GM19467 (cell line): ENCODE measurements at regions not wholly inside any gene's neighbourhood (a gene's known extent, or its start where the extent isn't known, plus 50 kb on each side); places are given as distances from the start of the nearest gene placed in this dataset.

ENCODE experiments used
- ATAC-seq: cut with Tn5 transposase; IDR thresholded peaks from one replicate; pipeline ENCODE4 v1.9.1; 2021; ENCODE audit warnings: mild to moderate bottlenecking, moderate library complexity; ENCODE audit not compliant: unreplicated experiment

DNA sequence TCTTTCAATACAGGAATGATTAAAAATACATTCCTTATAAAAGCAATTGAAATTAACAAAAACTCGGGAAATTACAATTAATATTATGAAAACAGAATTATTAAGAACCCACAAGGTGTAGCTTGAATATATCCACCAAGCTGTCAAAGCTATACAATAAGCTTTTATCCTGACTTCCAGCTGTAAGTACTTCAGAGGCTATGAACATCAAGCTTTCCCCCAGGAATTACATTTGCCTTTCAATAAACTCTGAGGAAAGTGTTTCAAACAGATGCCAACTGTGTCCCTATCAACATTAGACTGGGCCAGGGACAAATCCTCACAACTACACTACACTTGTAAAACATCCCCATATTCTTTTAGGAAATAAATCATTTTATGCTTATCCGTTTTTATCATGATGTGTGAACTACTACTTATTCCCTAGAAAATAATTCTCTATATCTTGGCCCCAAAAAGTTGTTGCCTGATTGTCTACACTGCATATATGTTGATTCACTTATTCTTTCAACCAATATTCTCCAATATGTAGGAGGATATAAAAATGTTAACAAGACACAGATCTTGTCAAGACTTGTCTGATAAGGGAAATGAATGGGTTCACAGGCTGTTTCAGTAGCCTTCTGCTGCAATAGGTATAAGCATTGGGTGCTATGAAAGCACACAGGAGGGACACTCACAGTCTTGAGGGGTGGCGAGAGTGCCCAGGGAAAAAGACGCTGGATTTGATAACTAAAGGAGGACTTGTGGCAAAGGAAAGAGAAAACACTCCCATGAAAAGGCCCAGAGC lies 494.1 kb downstream of the CENPC start:
- no peak for ATAC-seq

- no peak for ATAC-seq
Measured at GRCh38 chr4:67049446-67049845, 495.9 kb downstream of the CENPC start.

GRCh38 chr4:67048530-67048929 lies 496.8 kb downstream of the CENPC start:
- ATAC-seq, result no peak

DNA sequence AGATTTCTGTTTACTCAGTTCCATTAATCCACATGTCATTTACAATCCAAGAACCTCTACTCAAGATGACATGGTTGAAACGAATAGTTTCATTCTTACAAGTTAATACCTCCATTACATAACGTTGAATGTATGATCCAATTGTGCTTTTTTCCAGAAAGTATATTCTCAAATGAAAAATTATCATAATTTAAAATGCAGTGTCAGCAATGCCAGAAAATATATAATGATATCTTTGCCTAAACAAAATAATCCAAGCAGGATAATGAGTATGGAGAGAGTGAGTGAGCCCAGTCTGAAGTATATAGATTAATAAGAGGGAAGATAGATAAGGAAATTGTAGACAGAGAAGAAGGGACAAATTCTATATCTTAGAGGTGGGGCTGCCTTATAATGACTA lies 505.0 kb downstream of the CENPC start:
- no peak for ATAC-seq

GRCh38 chr4:67038228-67038566 lies 507.1 kb downstream of the CENPC start:
- no peak for ATAC-seq

DNA sequence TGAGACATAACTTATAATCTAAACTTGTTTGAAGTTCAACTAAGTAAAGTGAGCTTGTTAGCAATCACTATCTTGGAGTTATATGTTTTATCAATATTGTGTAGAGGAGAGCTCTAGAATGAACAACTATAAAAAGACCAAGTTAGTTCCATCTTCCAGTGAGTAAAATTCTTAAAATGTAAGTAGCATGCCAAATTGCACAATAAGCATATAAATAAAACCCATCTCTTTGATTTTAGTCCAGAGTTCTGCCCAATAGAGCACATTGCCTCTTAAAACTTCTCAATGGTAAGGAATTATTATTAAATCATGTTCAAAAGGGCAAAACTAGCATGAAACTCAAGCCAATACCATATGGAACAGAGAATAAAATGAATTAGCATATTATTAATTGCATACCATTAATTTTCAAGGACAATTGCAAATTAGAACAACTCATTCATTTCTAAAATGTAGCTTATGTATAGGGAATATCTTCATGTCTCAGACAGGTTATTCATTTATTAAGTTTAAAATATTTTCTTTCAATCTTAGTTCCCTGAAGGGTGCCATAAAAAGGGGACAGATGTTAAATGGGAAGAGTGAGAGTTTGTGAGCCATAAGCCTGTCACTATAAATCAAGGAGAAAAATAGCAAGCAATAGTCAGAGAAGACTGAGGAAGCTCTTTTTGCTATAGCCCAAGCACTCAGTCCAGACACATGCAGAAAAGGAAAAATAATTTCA lies 507.6 kb downstream of the CENPC start:
- no peak for ATAC-seq

GRCh38 chr4:67036791-67037190 lies 508.5 kb downstream of the CENPC start:
- no peak for ATAC-seq

DNA sequence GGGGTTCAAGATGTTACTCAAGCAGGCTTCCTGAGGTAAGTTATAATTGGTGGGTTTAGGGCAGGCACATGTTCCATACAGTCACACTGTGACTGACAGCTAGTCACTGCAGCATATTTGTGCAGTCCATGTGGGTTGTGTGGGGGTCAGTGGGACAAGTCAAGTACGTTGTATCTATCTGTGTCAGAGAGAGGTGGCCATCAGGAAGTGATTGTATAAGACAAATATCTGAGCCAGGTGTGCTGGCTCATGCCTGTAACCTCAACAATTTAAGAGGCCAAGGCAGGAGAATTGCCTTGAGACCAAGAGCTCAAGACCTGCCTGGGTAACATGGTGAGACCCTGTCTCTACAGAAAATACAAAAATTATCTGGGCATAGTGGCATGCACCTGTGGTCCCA lies 509.3 kb downstream of the CENPC start:
- ATAC-seq, result no peak

DNA sequence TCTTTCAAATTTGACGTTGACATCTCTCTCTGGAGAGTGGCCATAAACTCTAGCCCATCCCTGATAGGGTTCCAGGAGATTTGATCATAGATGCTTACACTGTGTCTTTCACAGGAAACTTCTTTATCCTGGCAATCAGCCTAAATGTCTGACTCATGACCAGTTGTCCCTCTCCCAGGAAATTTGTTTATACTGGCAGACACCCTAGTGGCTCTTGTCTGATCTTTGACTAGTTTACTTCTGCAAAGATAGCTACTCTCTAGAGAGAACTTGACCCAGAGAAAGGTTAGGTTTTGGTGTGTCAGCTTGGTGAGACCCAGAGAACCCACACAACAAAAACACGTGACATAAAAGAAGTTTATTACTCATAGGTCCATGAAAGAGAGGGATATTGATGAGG lies 509.8 kb downstream of the CENPC start:
- no peak for ATAC-seq

DNA sequence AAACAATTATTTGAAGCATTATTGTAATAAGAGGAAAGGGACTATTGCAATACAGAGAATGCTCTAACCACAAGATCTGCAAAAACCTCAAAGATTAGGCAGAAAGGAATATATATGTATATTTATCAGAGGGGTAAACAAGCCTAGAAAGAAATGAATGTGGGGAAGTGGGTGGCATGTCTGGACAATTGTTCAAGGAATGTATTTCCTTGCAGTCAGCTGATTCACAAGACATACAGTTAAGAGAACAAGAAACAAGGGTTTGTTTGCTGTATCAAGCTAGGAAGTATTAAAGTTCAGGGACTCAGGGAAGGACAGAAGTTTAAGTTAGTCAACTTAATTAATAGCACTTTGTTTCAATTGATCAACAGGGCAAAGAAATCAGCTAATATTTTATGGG lies 514.7 kb downstream of the CENPC start:
- no peak for ATAC-seq

GRCh38 chr4:67020438-67020797 lies 524.9 kb downstream of the CENPC start:
- no peak for ATAC-seq

GRCh38 chr4:67019686-67020437 lies 525.4 kb downstream of the CENPC start:
- no peak for ATAC-seq

DNA sequence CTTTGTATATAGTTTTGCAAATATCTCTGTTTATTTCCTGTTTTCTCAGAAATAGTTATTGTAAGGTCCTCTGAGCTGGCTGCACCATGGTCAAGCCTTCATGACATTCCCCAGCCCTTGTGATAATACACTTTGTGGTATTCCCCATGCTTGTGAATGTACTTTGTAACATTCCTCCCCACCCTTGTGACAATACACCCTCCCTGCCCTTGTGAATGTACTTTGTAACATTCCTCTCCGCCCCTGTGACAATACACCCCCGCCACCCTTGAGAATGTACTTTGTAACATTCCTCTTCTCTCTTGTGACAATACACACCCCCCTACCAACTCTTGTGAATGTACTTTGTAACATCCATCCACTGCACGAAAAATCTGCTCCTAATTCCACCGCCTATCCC lies 530.7 kb downstream of the CENPC start:
- ATAC-seq, result no peak

- no peak for ATAC-seq
Measured at GRCh38 chr4:67006791-67007190, 538.5 kb downstream of the CENPC start.

DNA sequence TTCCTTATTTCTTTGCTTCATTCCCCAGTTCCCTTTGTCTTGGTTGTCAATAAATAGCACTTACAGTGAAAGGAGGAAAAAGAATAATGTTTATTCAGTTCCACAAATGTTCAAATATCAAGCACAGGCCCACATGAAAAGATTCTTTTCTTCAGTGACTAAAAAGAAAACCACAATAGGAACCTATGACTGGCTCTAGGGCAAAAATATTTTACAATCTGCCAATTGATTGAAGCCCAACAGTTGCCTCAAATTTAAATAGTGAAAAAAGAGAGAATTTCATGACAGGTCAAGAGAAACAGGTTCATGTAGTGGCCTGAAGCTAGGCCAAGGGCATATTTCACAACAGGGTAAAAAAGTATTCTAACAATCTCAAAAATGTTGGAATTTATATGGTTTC lies 553.8 kb downstream of the CENPC start:
- ATAC-seq, result no peak

DNA sequence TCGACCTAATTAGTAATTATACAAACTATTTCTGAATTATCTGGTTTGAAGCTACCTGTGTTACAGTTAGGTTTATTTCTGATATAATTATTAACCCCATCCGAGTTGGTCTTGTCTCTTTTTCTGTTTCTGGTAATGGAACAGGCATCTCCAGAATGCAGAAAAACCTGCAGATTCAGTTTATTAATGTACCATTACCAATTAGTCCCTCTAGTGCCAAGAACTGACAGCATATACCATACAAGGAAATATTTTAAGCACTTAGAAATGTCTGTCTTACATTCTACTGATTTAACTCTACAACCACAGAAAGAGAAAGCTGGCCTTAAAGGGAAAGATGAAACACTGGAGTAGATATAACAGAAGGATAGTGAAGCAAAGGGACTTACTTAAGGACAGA lies 570.6 kb downstream of the CENPC start:
- ATAC-seq, result no peak

DNA sequence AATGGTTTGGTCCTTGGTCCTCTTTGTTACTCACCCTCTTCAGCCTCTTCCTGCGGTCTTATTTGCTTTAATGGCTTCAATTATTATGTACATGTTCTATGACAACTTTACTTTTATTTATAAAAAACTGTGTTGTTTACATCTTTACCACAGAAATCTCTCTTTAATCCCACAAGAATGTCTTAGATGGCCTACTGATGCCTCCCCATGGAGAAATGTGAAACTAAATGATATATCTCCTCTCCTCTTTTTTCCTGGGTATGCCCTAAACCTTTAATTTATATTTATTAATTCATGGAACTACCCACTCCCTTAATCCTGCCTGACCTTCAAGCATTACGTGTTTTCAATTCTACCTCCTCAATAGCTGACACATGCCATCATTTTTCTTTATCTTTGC lies 573.2 kb downstream of the CENPC start:
- ATAC-seq, result no peak

DNA sequence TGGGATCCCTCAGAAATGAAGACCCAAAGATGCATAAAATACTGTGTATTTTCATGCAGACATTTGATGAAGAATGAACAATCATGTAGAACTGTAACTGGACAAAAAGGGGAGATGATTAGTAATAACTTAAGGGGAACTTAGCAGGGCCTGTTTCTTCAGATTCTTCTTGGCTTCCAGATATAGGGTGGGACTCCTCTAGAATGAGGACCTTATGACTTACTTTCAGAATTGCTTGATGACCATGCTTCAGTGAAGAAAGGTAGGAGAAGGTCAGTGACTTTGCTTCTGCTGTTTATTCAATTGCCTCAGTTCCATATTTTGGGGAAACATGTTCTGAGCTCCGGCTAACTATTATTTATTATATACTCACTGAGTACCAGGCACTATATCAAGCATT lies 580.8 kb downstream of the CENPC start:
- no peak for ATAC-seq

DNA sequence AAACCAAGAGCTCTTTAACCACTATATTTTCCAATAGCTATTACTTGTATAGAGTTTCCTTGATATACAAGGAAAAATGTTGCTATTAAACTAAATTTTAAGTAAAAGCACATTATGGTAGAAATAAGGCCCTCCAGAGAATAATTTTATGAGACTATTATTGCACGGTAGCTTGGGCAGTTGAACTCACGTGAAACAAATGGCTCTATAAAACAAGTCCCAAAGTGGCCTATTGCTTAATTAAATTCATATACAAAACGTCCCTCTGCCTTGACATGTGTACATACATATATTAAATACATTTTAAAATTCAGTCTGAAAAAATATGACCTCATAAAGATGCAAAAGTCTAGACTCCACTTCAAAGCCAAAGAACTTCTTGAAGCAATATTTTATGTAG lies 582.2 kb downstream of the CENPC start:
- no peak for ATAC-seq

DNA sequence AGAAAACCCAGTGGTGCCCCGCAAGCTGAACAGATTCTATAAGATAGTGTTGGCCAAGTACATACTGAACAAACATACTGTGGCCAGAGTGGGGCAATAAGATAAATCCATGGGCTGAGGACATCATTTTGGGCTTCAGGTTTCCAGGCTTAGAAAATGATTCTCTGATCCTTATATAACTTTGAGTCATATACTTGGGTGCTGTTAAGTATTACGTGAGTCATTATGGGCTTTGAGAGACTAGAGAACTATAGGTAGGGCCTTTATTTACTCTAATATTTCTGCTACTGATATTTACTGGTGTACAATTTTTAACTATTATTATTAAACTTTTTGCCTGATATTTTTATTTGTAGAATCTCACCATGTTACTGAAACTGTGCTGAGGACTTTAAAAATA lies 586.1 kb downstream of the CENPC start:
- no peak for ATAC-seq

- ATAC-seq, result no peak
Measured at GRCh38 chr4:66956852-66957251, 588.5 kb downstream of the CENPC start.

- ATAC-seq, result no peak
Measured at GRCh38 chr4:66956426-66956825, 588.9 kb downstream of the CENPC start.
